ENCODE measurements at regions not wholly inside any gene's neighbourhood (a gene's known extent, or its start where the extent isn't known, plus 50 kb on each side); places are given as distances from the start of the nearest gene placed in this dataset.

GRCh38 chr6:80440496-80441115, 334.1 kb downstream of the BCKDHB start:
- POLR2A ChIA-PET (ENCODE audit: partially characterized antibody), result no interaction called here
- H2BK120ac ChIP-seq (replicated peaks; ENCODE audit: low read depth, low read length), result no peak overlapping the region
- no peaks in the 10 kb centered on the region for H3K27me3 ChIP-seq (replicated peaks in 1 of 4; ENCODE audit: control insufficient read depth in 3 of 4, extremely low read depth in 1 of 4, insufficient read depth in 3 of 4, low read length in 3 of 4)
- no peak overlapping the region for H3K4me2 ChIP-seq (ENCODE audit: insufficient read depth in 1 of 2, low read depth in 2 of 2, low read length in 2 of 2)
- H3K23me2 ChIP-seq (ENCODE audit: low read depth, low read length), result no peaks in the 10 kb centered on the region
- H3K4ac ChIP-seq (replicated peaks; ENCODE audit: insufficient read length, low read depth, low read length), result no peak overlapping the region
- H2BK20ac ChIP-seq (ENCODE audit: low read length), result no peak overlapping the region
- H3K4me3 ChIP-seq (ENCODE audit: extremely low read depth in 1 of 4, insufficient read depth in 2 of 4, low read depth in 3 of 4, low read length in 4 of 4), result no peak overlapping the region
- no peak overlapping the region for H2BK5ac ChIP-seq (ENCODE audit: low read depth, low read length)
- no peak for DNase-seq (ENCODE audit: low read depth in 1 of 2, low spot score in 2 of 2)
- no peak overlapping the region for H3K23ac ChIP-seq (ENCODE audit: insufficient read length)
- no peak overlapping the region for H3K9ac ChIP-seq (replicated peaks in 1 of 4; ENCODE audit: extremely low read depth in 1 of 4, low read depth in 3 of 4, low read length in 3 of 4)
- H3K14ac ChIP-seq (ENCODE audit: insufficient read length), result no peak overlapping the region
- no peak for FAIRE-seq
- 91% methylated on average over 6 of the region's 6 CpGs; no CpG with 5 or more reads in 1 of the 2 experiments for WGBS, 2 experiments (ENCODE audit: extremely low coverage in 1 of 2, insufficient coverage in 1 of 2, insufficient read length in 1 of 2, insufficient replicate concordance in 2 of 2, low coverage in 1 of 2, low lambda C conversion rate in 2 of 2, missing lambda C conversion rate in 1 of 2)
- CTCF ChIA-PET (ENCODE audit: partially characterized antibody), result no interaction called here
- H2BK15ac ChIP-seq (ENCODE audit: low read length), result no peak overlapping the region
- H4K91ac ChIP-seq (replicated peaks; ENCODE audit: insufficient read length, low read length), result no peak overlapping the region
- H3K79me1 ChIP-seq (ENCODE audit: low read depth, low read length), result no peaks in the 10 kb centered on the region
- no peak overlapping the region for H3K18ac ChIP-seq (ENCODE audit: extremely low read depth, low read length)
- H4K20me1 ChIP-seq (replicated peaks in 1 of 2; ENCODE audit: control insufficient read depth in 1 of 2, insufficient read depth in 2 of 2, low read length in 2 of 2), result no peaks in the 10 kb centered on the region
- peaks cover 0 to 3% (median 0%) of the 10 kb centered on the region in 4 experiments; a peak in 2 of 7 replicates for H3K4me1 ChIP-seq (replicated peaks in 1 of 4; ENCODE audit: control insufficient read depth in 3 of 4, insufficient read depth in 4 of 4, low read length in 3 of 4)
- H4K8ac ChIP-seq (ENCODE audit: extremely low read depth, insufficient read depth, low read length), result no peak overlapping the region
- H3K27ac ChIP-seq (ENCODE audit: low read depth, low read length), result no peak overlapping the region
- H4K5ac ChIP-seq (ENCODE audit: insufficient read length, low read depth, low read length), result no peak overlapping the region
- no peak overlapping the region for H3K56ac ChIP-seq (replicated peaks; ENCODE audit: insufficient read length, low read depth, low read length)
- H2BK12ac ChIP-seq (ENCODE audit: low read depth, low read length), result no peak overlapping the region
- TF ChIP-seq ATF2 (IDR thresholded peaks at IDR 0.05; ENCODE audit: low read length), result no peak
- 0 out of 4 replicates have a peak, but pooled peaks cover 0 to 2% of the 10 kb centered on the region in 2 experiments for H3K9me3 ChIP-seq (ENCODE audit: insufficient read depth in 2 of 2, low read depth in 1 of 2, low read length in 1 of 2)
- no peaks in the 10 kb centered on the region for H3K79me2 ChIP-seq (ENCODE audit: control insufficient read depth in 1 of 2, insufficient read depth in 2 of 2, low read length in 2 of 2)
- no peaks in the 10 kb centered on the region for H3K36me3 ChIP-seq (ENCODE audit: control insufficient read depth in 2 of 4, insufficient read depth in 4 of 4, low read length in 3 of 4)
- no peak overlapping the region for H2AFZ ChIP-seq (ENCODE audit: low read length)
- H2AK5ac ChIP-seq (ENCODE audit: low read depth, low read length), result no peak overlapping the region

Measured in H1 (cell line).